ENCODE measurements at regions not wholly inside any gene's neighbourhood (a gene's known extent, or its start where the extent isn't known, plus 50 kb on each side); places are given as distances from the start of the nearest gene placed in this dataset.

GRCh38 chr15:87620393-87620792, 636.1 kb downstream of the NTRK3 start:
- Histone ChIP-seq H3K27ac (replicated peaks) (no peak overlapping the region), H3K4me3 (replicated peaks; ENCODE audit: insufficient read depth, low read length) (no peak overlapping the region), H3K27me3 (ENCODE audit: insufficient read depth, poor library complexity, severe bottlenecking) (no peaks in the 10 kb centered on the region)
- DNase-seq (ENCODE audit: low read depth in 1 of 2, low spot score in 1 of 2) = no peak
- TF ChIP-seq, protein P1, sequence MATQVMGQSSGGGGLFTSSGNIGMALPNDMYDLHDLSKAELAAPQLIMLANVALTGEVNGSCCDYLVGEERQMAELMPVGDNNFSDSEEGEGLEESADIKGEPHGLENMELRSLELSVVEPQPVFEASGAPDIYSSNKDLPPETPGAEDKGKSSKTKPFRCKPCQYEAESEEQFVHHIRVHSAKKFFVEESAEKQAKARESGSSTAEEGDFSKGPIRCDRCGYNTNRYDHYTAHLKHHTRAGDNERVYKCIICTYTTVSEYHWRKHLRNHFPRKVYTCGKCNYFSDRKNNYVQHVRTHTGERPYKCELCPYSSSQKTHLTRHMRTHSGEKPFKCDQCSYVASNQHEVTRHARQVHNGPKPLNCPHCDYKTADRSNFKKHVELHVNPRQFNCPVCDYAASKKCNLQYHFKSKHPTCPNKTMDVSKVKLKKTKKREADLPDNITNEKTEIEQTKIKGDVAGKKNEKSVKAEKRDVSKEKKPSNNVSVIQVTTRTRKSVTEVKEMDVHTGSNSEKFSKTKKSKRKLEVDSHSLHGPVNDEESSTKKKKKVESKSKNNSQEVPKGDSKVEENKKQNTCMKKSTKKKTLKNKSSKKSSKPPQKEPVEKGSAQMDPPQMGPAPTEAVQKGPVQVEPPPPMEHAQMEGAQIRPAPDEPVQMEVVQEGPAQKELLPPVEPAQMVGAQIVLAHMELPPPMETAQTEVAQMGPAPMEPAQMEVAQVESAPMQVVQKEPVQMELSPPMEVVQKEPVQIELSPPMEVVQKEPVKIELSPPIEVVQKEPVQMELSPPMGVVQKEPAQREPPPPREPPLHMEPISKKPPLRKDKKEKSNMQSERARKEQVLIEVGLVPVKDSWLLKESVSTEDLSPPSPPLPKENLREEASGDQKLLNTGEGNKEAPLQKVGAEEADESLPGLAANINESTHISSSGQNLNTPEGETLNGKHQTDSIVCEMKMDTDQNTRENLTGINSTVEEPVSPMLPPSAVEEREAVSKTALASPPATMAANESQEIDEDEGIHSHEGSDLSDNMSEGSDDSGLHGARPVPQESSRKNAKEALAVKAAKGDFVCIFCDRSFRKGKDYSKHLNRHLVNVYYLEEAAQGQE (IDR thresholded peaks at IDR 0.05; ENCODE audit: insufficient replicate concordance, low read depth) = no peak
- no peak for TF ChIP-seq GABPA (IDR thresholded peaks at IDR 0.05; ENCODE audit: low read depth)
- no peak for TF ChIP-seq POLR2AphosphoS5 (IDR thresholded peaks at IDR 0.05; ENCODE audit: low read depth)
- TF ChIP-seq, protein P2, sequence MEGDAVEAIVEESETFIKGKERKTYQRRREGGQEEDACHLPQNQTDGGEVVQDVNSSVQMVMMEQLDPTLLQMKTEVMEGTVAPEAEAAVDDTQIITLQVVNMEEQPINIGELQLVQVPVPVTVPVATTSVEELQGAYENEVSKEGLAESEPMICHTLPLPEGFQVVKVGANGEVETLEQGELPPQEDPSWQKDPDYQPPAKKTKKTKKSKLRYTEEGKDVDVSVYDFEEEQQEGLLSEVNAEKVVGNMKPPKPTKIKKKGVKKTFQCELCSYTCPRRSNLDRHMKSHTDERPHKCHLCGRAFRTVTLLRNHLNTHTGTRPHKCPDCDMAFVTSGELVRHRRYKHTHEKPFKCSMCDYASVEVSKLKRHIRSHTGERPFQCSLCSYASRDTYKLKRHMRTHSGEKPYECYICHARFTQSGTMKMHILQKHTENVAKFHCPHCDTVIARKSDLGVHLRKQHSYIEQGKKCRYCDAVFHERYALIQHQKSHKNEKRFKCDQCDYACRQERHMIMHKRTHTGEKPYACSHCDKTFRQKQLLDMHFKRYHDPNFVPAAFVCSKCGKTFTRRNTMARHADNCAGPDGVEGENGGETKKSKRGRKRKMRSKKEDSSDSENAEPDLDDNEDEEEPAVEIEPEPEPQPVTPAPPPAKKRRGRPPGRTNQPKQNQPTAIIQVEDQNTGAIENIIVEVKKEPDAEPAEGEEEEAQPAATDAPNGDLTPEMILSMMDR (IDR thresholded peaks at IDR 0.05; ENCODE audit: insufficient read depth, low read length) = no peak
- no peak for TF ChIP-seq SPI1 (IDR thresholded peaks at IDR 0.05; ENCODE audit: borderline replicate concordance, low read depth)

GRCh38 chr15:87619161-87619960, 637.2 kb downstream of the NTRK3 start:
- Histone ChIP-seq H3K27me3 (ENCODE audit: insufficient read depth, poor library complexity, severe bottlenecking) (no peaks in the 10 kb centered on the region), H3K4me3 (replicated peaks; ENCODE audit: insufficient read depth, low read length) (no peak overlapping the region), H3K27ac (replicated peaks) (no peak overlapping the region; the same call in 1 of the 2 replicates)
- no peak for DNase-seq (ENCODE audit: low read depth in 1 of 2, low spot score in 1 of 2)
- TF ChIP-seq POLR2AphosphoS5 (IDR thresholded peaks at IDR 0.05; ENCODE audit: low read depth) = no peak
- TF ChIP-seq, protein P1 (IDR thresholded peaks at IDR 0.05; ENCODE audit: insufficient replicate concordance, low read depth) = no peak
- no peak for TF ChIP-seq SPI1 (IDR thresholded peaks at IDR 0.05; ENCODE audit: borderline replicate concordance, low read depth)
- TF ChIP-seq, protein P2 (IDR thresholded peaks at IDR 0.05; ENCODE audit: insufficient read depth, low read length) = no peak
- TF ChIP-seq GABPA (IDR thresholded peaks at IDR 0.05; ENCODE audit: low read depth) = no peak

GRCh38 chr15:87618203-87618725, 638.3 kb downstream of the NTRK3 start:
- Histone ChIP-seq H3K27me3 (ENCODE audit: insufficient read depth, poor library complexity, severe bottlenecking) (no peaks in the 10 kb centered on the region), H3K4me3 (replicated peaks; ENCODE audit: insufficient read depth, low read length) (no peak overlapping the region), H3K27ac (replicated peaks) (no peak overlapping the region)
- TF ChIP-seq, protein P1 (IDR thresholded peaks at IDR 0.05; ENCODE audit: insufficient replicate concordance, low read depth) = no peak
- no peak for TF ChIP-seq POLR2AphosphoS5 (IDR thresholded peaks at IDR 0.05; ENCODE audit: low read depth)
- TF ChIP-seq SPI1 (IDR thresholded peaks at IDR 0.05; ENCODE audit: borderline replicate concordance, low read depth) = no peak
- TF ChIP-seq, protein P2 (IDR thresholded peaks at IDR 0.05; ENCODE audit: insufficient read depth, low read length) = no peak
- TF ChIP-seq GABPA (IDR thresholded peaks at IDR 0.05; ENCODE audit: low read depth) = no peak
- DNase-seq (ENCODE audit: low read depth in 1 of 2, low spot score in 1 of 2) = no peak

Measured in HL-60 (cell line).